Activated naive CD8-positive, alpha-beta T cell (primary cell): ENCODE measurements at regions not wholly inside any gene's neighbourhood (a gene's known extent, or its start where the extent isn't known, plus 50 kb on each side); places are given as distances from the start of the nearest gene placed in this dataset.

Experiments
- H3K27ac Mint-ChIP-seq: one replicate; pipeline ENCODE4 v1.8.0; 2021; ENCODE audit warnings: mixed read lengths
- H3K27me3 Mint-ChIP-seq: one replicate; pipeline ENCODE4 v1.8.0; 2021; ENCODE audit warnings: mixed read lengths
- H3K36me3 Mint-ChIP-seq: one replicate; pipeline ENCODE4 v1.8.0; 2021; ENCODE audit warnings: mixed read lengths
- H3K4me1 Mint-ChIP-seq: one replicate; pipeline ENCODE4 v1.8.0; 2021; ENCODE audit warnings: low read depth, mixed read lengths
- H3K4me3 Mint-ChIP-seq: one replicate; pipeline ENCODE4 v1.8.0; 2021; ENCODE audit warnings: mild to moderate bottlenecking, mixed read lengths
- H3K9me3 Mint-ChIP-seq: one replicate; pipeline ENCODE4 v1.8.0; 2021; ENCODE audit warnings: low read depth, mixed read lengths

DNA sequence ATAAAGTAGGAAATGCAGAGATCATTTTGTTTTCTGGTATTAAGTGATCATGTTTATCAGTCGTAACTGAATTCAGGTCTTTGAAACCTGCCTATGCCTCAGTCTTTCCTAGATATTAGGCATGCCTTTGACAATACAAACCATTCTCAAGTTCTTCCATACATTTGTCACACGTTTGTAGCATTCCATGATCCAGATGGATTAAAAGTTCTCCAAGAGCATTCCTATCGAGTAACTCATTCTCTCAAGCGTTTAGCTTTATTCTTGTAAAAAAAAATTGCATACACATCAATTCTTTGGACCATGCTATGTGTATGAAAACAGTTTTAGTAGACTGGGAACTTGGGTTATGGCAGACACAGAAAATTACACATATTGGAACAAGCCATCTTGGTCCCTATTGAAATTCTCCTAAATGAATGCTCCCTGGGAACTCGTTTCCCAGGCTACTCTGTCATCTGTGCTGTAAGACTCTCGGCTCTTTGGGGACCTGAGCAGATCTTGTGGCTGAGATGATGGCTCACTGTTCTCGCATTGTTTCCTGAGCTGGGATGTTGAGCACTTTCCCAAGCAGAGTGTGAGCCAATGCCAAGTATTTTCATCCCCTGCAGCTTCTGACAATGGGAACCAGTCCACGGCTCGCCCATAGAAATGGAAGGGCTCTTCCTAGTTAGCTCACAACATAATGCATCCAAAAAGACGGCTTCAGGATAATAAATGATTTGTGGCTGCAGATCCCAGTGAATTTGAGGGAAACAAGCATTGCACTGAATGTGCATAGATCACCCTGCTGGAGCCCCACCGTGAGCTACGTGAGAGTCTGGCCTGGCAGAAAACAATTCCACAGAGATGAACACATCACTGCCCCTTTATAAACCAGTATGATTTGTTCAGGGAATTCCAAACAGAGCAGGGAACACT, 230.2 kb downstream of the IRX1 start:
- H3K4me3 Mint-ChIP-seq, result no peak overlapping the region
- H3K36me3 Mint-ChIP-seq, result no peaks in the 10 kb centered on the region
- H3K27ac Mint-ChIP-seq, result no peak overlapping the region
- no peaks in the 10 kb centered on the region for H3K4me1 Mint-ChIP-seq
- no peaks in the 10 kb centered on the region for H3K27me3 Mint-ChIP-seq
- peaks cover 3% of the 10 kb centered on the region for H3K9me3 Mint-ChIP-seq

DNA sequence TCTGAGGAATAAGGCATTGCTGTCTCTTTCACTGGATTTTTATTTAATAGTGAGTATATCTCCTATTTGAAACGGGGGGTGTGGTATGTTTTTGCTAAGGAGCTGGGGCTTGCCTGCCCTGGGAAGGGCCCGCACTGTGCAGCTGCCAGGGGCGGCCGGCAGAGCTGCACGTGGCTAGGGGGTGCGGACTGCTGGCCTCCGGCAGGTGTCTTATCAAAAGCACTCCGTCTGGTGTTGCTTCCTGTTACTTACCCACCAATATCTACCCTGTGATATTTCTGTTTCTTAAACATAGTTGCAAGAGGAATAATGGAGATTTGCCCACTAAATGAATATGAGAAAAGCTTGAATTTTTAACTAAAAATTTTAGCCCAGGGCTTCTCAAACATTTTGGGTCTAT, 232.0 kb downstream of the IRX1 start:
- no peaks in the 10 kb centered on the region for H3K36me3 Mint-ChIP-seq
- H3K27ac Mint-ChIP-seq, result no peak overlapping the region
- no peaks in the 10 kb centered on the region for H3K4me1 Mint-ChIP-seq
- no peaks in the 10 kb centered on the region for H3K27me3 Mint-ChIP-seq
- no peak overlapping the region for H3K4me3 Mint-ChIP-seq
- peaks cover 3% of the 10 kb centered on the region for H3K9me3 Mint-ChIP-seq

GRCh38 chr5:3828761-3829160, 233.1 kb downstream of the IRX1 start:
- H3K4me1 Mint-ChIP-seq, result no peaks in the 10 kb centered on the region
- H3K9me3 Mint-ChIP-seq, result peaks cover 3% of the 10 kb centered on the region
- H3K36me3 Mint-ChIP-seq, result no peaks in the 10 kb centered on the region
- H3K4me3 Mint-ChIP-seq, result no peak overlapping the region
- no peak overlapping the region for H3K27ac Mint-ChIP-seq
- no peaks in the 10 kb centered on the region for H3K27me3 Mint-ChIP-seq

DNA sequence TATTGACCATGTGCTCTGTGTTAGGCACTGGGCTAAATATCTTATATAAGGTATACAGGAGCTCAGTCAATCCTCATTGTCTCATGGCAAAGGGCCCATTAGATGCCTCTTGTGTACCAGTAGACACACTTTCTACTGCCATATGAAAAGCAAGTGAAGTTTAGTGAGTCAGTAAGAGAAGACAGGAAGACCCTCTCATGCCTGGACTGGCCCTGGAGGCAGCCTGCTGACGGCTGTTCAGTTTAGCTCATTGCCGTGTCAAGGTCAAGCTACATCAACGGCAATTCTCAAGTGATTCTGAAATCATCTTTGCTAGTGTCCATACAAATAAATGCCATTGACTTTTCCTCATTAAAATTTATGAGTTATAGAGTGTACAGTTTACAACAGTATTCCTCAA, 237.9 kb downstream of the IRX1 start:
- H3K4me3 Mint-ChIP-seq, result no peak overlapping the region
- H3K4me1 Mint-ChIP-seq, result no peaks in the 10 kb centered on the region
- H3K9me3 Mint-ChIP-seq, result peaks cover 3% of the 10 kb centered on the region
- H3K27ac Mint-ChIP-seq, result no peak overlapping the region
- H3K36me3 Mint-ChIP-seq, result no peaks in the 10 kb centered on the region
- no peaks in the 10 kb centered on the region for H3K27me3 Mint-ChIP-seq

DNA sequence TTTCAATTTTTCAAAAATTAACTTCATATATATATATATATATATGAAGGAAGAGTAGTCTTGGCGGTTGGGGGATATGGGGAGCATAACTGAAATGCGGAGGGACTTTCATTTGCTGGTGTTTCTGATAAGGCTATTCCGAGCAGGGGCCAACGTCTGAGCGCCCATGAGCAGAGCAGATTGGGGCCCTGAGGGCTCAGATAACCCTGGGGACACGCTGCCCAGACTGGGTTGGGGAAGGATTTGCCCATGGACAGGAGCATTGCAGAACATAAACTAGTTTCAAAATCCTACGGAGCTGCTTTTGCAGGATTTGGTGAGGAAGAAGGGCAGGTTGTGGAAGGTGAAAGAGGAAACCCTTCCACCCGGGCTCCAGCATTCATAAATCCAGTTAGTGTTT, 240.2 kb downstream of the IRX1 start:
- Mint-ChIP-seq H3K27me3 (no peaks in the 10 kb centered on the region), H3K27ac (no peak overlapping the region), H3K4me1 (no peaks in the 10 kb centered on the region), H3K9me3 (no peaks in the 10 kb centered on the region), H3K36me3 (no peaks in the 10 kb centered on the region), H3K4me3 (no peak overlapping the region)

DNA sequence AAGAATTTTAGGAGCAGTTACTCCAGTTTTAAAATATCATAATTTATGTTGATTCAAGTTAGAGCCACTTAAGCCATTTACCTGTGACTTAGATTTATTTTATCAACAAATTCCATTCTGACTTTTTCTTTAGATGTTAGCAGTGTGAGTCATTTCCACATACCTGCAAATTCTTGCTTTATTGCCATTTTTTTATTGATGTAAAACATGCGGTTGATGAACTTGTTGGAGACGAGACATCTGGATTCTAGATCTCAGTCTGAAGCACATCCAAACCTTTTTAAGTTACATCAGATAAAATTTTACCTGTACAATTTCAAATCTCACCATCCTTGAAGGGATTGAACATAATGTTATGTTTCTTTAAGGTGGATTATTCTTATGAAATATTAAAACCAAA, 240.9 kb downstream of the IRX1 start:
- Mint-ChIP-seq H3K27me3 (no peaks in the 10 kb centered on the region), H3K27ac (no peak overlapping the region), H3K9me3 (no peaks in the 10 kb centered on the region), H3K4me3 (no peak overlapping the region), H3K4me1 (no peaks in the 10 kb centered on the region), H3K36me3 (no peaks in the 10 kb centered on the region)

DNA sequence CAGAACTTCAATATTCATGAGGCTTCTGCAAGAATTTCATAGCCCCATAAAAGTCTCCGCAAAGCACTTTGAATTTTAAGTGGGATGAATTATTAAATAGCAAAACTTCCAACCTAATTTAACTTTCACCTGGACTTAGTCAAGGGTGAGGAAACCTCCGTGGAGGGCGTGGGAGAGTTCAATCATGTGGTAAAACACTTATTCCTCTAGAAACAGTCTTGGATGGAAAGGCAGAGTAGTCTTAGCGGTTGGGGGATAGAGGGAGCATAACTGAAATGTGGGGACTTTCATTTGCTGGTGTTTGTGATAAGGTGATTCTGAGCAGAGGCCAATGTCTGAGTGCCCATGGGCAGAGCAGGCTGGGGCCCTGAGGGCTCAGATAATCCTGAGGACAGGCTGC, 241.9 kb downstream of the IRX1 start:
- H3K36me3 Mint-ChIP-seq, result no peaks in the 10 kb centered on the region
- no peak overlapping the region for H3K27ac Mint-ChIP-seq
- H3K9me3 Mint-ChIP-seq, result no peaks in the 10 kb centered on the region
- H3K4me3 Mint-ChIP-seq, result no peak overlapping the region
- H3K4me1 Mint-ChIP-seq, result no peaks in the 10 kb centered on the region
- no peaks in the 10 kb centered on the region for H3K27me3 Mint-ChIP-seq

DNA sequence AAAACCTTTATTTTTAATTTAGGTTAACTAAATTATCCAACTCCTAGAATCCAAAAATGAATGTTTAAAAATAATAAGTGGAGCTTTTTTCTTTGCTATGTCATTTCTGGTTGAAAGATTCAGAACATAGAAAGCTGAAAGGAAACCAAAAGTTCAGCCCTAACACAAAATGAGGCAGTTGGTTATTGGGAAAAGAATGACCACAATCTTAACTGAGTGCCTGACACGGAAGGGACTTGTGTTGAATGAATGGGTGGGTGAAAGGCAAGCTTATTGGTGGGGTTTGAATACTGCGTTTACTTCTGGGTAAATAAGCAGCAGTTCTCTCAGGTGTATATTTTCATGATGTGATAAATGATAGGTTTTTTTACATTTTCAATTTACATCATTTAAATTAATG, 243.5 kb downstream of the IRX1 start:
- Mint-ChIP-seq H3K27me3 (no peaks in the 10 kb centered on the region), H3K36me3 (no peaks in the 10 kb centered on the region), H3K9me3 (no peaks in the 10 kb centered on the region), H3K27ac (no peak overlapping the region), H3K4me3 (no peak overlapping the region), H3K4me1 (no peaks in the 10 kb centered on the region)

- H3K27ac Mint-ChIP-seq, result no peak overlapping the region
- no peaks in the 10 kb centered on the region for H3K9me3 Mint-ChIP-seq
- H3K27me3 Mint-ChIP-seq, result no peaks in the 10 kb centered on the region
- H3K4me1 Mint-ChIP-seq, result no peaks in the 10 kb centered on the region
- H3K4me3 Mint-ChIP-seq, result no peak overlapping the region
- no peaks in the 10 kb centered on the region for H3K36me3 Mint-ChIP-seq
These were observed 247.0 kb downstream of the IRX1 start for GRCh38 chr5:3842591-3842990.

GRCh38 chr5:3843706-3844105, 248.1 kb downstream of the IRX1 start:
- H3K27me3 Mint-ChIP-seq, result no peaks in the 10 kb centered on the region

GRCh38 chr5:3844266-3844665, 248.6 kb downstream of the IRX1 start:
- no peaks in the 10 kb centered on the region for H3K4me1 Mint-ChIP-seq
- H3K27ac Mint-ChIP-seq, result no peak overlapping the region
- H3K4me3 Mint-ChIP-seq, result no peak overlapping the region
- H3K27me3 Mint-ChIP-seq, result no peaks in the 10 kb centered on the region
- H3K9me3 Mint-ChIP-seq, result no peaks in the 10 kb centered on the region
- no peaks in the 10 kb centered on the region for H3K36me3 Mint-ChIP-seq

More at GRCh38 chr5:3843706-3844105, 248.1 kb downstream of the IRX1 start:
- Mint-ChIP-seq H3K4me3 (no peak overlapping the region), H3K36me3 (no peaks in the 10 kb centered on the region), H3K4me1 (no peaks in the 10 kb centered on the region), H3K27ac (no peak overlapping the region), H3K9me3 (no peaks in the 10 kb centered on the region)

DNA sequence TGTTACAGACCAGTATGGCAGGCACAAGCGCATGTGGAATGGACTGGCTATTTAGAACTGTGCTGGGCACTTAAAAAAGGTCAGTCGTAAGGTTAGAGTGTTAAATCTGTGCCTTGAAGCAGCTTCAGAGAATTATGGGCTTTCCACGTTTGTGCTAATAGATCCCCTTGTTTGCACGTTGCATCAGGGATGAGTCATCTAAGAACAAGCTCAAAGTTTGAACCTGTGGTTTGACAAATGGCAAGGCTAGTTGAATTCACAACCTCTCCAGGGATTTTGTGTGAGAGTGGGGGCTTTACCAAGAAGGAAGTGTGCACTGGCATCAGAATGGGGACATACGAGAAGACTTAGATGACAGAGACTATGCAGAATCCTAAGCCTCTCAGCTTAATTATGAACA, 249.6 kb downstream of the IRX1 start:
- no peaks in the 10 kb centered on the region for H3K9me3 Mint-ChIP-seq
- no peaks in the 10 kb centered on the region for H3K36me3 Mint-ChIP-seq
- no peaks in the 10 kb centered on the region for H3K4me1 Mint-ChIP-seq
- no peak overlapping the region for H3K4me3 Mint-ChIP-seq
- H3K27me3 Mint-ChIP-seq, result no peaks in the 10 kb centered on the region
- H3K27ac Mint-ChIP-seq, result no peak overlapping the region

- H3K27ac Mint-ChIP-seq, result no peak overlapping the region
- no peak overlapping the region for H3K4me3 Mint-ChIP-seq
- H3K36me3 Mint-ChIP-seq, result no peaks in the 10 kb centered on the region
- no peaks in the 10 kb centered on the region for H3K9me3 Mint-ChIP-seq
- no peaks in the 10 kb centered on the region for H3K4me1 Mint-ChIP-seq
- H3K27me3 Mint-ChIP-seq, result no peaks in the 10 kb centered on the region
These were observed 256.7 kb downstream of the IRX1 start for GRCh38 chr5:3852161-3852916.

DNA sequence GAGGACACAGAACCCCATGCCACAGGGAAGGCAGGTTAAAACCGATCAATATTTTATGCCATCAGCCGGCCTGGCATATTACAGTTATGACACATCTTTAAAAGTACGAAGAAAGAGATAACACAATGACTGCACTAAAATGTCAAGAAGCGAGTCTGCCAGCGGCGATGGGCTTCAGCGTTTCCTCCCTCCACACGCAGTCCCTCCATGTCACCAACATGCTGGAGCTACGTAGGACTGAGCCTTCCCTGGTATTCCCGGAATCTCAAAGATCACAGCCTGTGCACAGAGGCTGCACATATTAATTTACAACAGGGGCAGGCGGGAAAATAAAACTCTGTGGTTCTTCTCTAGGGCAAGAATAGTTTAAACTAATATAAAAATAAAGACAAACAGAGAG, 257.7 kb downstream of the IRX1 start:
- Mint-ChIP-seq H3K4me1 (no peaks in the 10 kb centered on the region), H3K27ac (no peak overlapping the region), H3K9me3 (no peaks in the 10 kb centered on the region), H3K36me3 (no peaks in the 10 kb centered on the region), H3K27me3 (no peaks in the 10 kb centered on the region), H3K4me3 (no peak overlapping the region)

- no peaks in the 10 kb centered on the region for H3K27me3 Mint-ChIP-seq
- H3K4me3 Mint-ChIP-seq, result no peak overlapping the region
- H3K9me3 Mint-ChIP-seq, result no peaks in the 10 kb centered on the region
- H3K27ac Mint-ChIP-seq, result no peak overlapping the region
- no peaks in the 10 kb centered on the region for H3K36me3 Mint-ChIP-seq
- H3K4me1 Mint-ChIP-seq, result no peaks in the 10 kb centered on the region
These were observed 258.7 kb downstream of the IRX1 start for GRCh38 chr5:3854188-3854821.
